HCT116 (cell line): ENCODE measurements at regions not wholly inside any gene's neighbourhood (a gene's known extent, or its start where the extent isn't known, plus 50 kb on each side); places are given as distances from the start of the nearest gene placed in this dataset.

ENCODE experiments used
- CEBPB ChIP-seq: IDR thresholded peaks from 2 replicates; pipeline ENCODE4 v1.6.1; 2012; ENCODE audit warnings: low read depth
- ELF1 ChIP-seq: IDR thresholded peaks from 2 replicates; pipeline ENCODE4 v1.6.1; 2012; ENCODE audit warnings: low read depth, borderline replicate concordance
- EZH2 ChIP-seq: fragments of 200-600 bp; sonication (generic); IDR thresholded peaks from 2 replicates; pipeline ENCODE4 v1.6.1; 2017; ENCODE audit warnings: antibody characterized with exemption, mixed run types
- EZH2phosphoT487 ChIP-seq: fragments of 200-600 bp; IDR thresholded peaks from 2 replicates; pipeline ENCODE4 v1.6.1; 2018; ENCODE audit warnings: antibody characterized with exemption, borderline replicate concordance
- JUND ChIP-seq: IDR thresholded peaks from 2 replicates; pipeline ENCODE4 v1.6.1; 2012
- POLR2A ChIP-seq: IDR thresholded peaks from 2 replicates; pipeline ENCODE4 v1.7.0; 2011; ENCODE audit warnings: borderline replicate concordance; ENCODE audit not compliant: insufficient read depth, insufficient read length; ENCODE audit errors: extremely low read depth
- POLR2AphosphoS5 ChIP-seq: IDR thresholded peaks from 2 replicates; pipeline ENCODE4 v1.6.1; 2011; ENCODE audit warnings: mild to moderate bottlenecking, low read depth, low read length, moderate library complexity
- SP1 ChIP-seq: IDR thresholded peaks from 2 replicates; pipeline ENCODE4 v1.6.1; 2012; ENCODE audit warnings: low read depth
- SRF ChIP-seq: IDR thresholded peaks from 2 replicates; pipeline ENCODE4 v1.6.1; 2012; ENCODE audit warnings: low read depth
- YY1 ChIP-seq: IDR thresholded peaks from 2 replicates; pipeline ENCODE4 v1.6.1; 2011; ENCODE audit warnings: low read length, low read depth, moderate library complexity, mild to moderate bottlenecking; ENCODE audit not compliant: insufficient replicate concordance; ENCODE audit errors: extremely low read depth
- TF ChIP-seq, protein P1 (sequence below), 3 experiments: fragments of 200-600 bp in 1 of 3; sonication (generic) in 1 of 3; IDR thresholded peaks in 2 of 3; conservative IDR thresholded peaks in 1 of 3; 2 replicates each; pipeline ENCODE4 v1.5.1; 2012 to 2017; ENCODE audit warnings: low read depth in 2 of 3, low read length in 2 of 3, antibody characterized with exemption in 1 of 3, borderline replicate concordance in 1 of 3, control low read depth in 1 of 3, mild to moderate bottlenecking in 1 of 3, mixed read lengths in 1 of 3, mixed run types in 1 of 3, moderate library complexity in 1 of 3; ENCODE audit not compliant: insufficient read depth in 1 of 3
- TF ChIP-seq, protein P2 (sequence below): IDR thresholded peaks from 2 replicates; pipeline ENCODE4 v1.6.1; 2011; ENCODE audit warnings: mild to moderate bottlenecking, low read length, moderate library complexity; ENCODE audit not compliant: insufficient replicate concordance; ENCODE audit errors: extremely low read depth
- TF ChIP-seq, protein P3 (sequence below): IDR thresholded peaks from 2 replicates; pipeline ENCODE4 v1.6.1; 2012

DNA sequence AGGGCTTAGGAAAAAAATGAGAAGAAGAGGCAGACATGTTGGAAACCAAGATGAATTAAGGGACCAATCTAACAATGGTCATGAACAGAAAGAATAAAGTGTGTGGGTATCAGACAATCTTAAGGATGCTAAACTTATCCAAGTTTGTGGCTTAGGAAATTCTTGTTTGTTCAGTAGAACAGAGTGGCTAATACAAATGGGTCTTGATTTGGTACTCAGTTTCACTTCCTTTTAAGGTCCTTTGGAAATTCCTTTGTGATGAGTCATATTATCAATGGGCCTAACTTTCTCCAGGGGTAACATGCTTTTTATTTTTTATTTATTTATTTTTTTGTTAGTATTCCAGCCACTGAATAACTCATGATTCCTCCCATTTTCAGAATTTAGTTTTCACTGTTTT is 1154.7 kb upstream of the FLRT2 start:
- TF ChIP-seq POLR2A (no peak), POLR2AphosphoS5 (no peak), CEBPB (no peak), EZH2 (no peak), ELF1 (no peak), SRF (no peak), JUND (no peak), SP1 (no peak), YY1 (no peak), EZH2phosphoT487 (no peak)
- TF ChIP-seq, protein P1, sequence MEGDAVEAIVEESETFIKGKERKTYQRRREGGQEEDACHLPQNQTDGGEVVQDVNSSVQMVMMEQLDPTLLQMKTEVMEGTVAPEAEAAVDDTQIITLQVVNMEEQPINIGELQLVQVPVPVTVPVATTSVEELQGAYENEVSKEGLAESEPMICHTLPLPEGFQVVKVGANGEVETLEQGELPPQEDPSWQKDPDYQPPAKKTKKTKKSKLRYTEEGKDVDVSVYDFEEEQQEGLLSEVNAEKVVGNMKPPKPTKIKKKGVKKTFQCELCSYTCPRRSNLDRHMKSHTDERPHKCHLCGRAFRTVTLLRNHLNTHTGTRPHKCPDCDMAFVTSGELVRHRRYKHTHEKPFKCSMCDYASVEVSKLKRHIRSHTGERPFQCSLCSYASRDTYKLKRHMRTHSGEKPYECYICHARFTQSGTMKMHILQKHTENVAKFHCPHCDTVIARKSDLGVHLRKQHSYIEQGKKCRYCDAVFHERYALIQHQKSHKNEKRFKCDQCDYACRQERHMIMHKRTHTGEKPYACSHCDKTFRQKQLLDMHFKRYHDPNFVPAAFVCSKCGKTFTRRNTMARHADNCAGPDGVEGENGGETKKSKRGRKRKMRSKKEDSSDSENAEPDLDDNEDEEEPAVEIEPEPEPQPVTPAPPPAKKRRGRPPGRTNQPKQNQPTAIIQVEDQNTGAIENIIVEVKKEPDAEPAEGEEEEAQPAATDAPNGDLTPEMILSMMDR (IDR thresholded peaks at IDR 0.05 in 2 of 3, conservative IDR thresholded peaks at IDR 0.05 in 1 of 3; ENCODE audit: borderline replicate concordance in 1 of 3, insufficient read depth in 1 of 3, low read depth in 2 of 3, low read length in 2 of 3), result no peak
- TF ChIP-seq, protein P2, sequence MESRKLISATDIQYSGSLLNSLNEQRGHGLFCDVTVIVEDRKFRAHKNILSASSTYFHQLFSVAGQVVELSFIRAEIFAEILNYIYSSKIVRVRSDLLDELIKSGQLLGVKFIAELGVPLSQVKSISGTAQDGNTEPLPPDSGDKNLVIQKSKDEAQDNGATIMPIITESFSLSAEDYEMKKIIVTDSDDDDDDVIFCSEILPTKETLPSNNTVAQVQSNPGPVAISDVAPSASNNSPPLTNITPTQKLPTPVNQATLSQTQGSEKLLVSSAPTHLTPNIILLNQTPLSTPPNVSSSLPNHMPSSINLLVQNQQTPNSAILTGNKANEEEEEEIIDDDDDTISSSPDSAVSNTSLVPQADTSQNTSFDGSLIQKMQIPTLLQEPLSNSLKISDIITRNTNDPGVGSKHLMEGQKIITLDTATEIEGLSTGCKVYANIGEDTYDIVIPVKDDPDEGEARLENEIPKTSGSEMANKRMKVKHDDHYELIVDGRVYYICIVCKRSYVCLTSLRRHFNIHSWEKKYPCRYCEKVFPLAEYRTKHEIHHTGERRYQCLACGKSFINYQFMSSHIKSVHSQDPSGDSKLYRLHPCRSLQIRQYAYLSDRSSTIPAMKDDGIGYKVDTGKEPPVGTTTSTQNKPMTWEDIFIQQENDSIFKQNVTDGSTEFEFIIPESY, result no peak
- TF ChIP-seq, protein P3, sequence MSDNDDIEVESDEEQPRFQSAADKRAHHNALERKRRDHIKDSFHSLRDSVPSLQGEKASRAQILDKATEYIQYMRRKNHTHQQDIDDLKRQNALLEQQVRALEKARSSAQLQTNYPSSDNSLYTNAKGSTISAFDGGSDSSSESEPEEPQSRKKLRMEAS, result no peak
